Activated T-helper 1 cell treated with anti-CD3 and anti-CD28 coated beads, Interleukin-12 subunit alpha, Interleukin-12 subunit beta, Interleukin-2, Interleukin-4 antibody, amounts not matched to agents 30 ng/mL and 10 ng/mL and 1 ng/mL, durations not matched to agents 14 hours and 24 hours and 36 hours (primary cell): ENCODE measurements at regions not wholly inside any gene's neighbourhood (a gene's known extent, or its start where the extent isn't known, plus 50 kb on each side); places are given as distances from the start of the nearest gene placed in this dataset.

Experiments
- DNase-seq: peaks from one replicate; pipeline ENCODE4 v3.0.0; 2021; ENCODE audit warnings: low spot score
- H3K27ac Mint-ChIP-seq: one replicate; pipeline ENCODE4 v1.8.0; 2021; ENCODE audit warnings: mild to moderate bottlenecking, mixed read lengths
- H3K27me3 Mint-ChIP-seq: one replicate; pipeline ENCODE4 v1.8.0; 2022; ENCODE audit warnings: mild to moderate bottlenecking, moderate library complexity, mixed read lengths; ENCODE audit not compliant: insufficient read depth
- H3K36me3 Mint-ChIP-seq: one replicate; pipeline ENCODE4 v1.8.0; 2021; ENCODE audit warnings: low read depth, mixed read lengths
- H3K4me1 Mint-ChIP-seq: one replicate; pipeline ENCODE4 v1.8.0; 2021; ENCODE audit warnings: low read depth, mixed read lengths
- H3K4me3 Mint-ChIP-seq: one replicate; pipeline ENCODE4 v1.8.0; 2021; ENCODE audit warnings: mild to moderate bottlenecking, moderate library complexity, mixed read lengths
- H3K9me3 Mint-ChIP-seq: one replicate; pipeline ENCODE4 v1.8.0; 2021; ENCODE audit warnings: mixed read lengths
- intact Hi-C: fragments of 100-400 bp; cut with micrococcal nuclease; formaldehyde crosslinking; loops from one replicate; pipeline ENCODE4 v1.15.1; 2024

DNA sequence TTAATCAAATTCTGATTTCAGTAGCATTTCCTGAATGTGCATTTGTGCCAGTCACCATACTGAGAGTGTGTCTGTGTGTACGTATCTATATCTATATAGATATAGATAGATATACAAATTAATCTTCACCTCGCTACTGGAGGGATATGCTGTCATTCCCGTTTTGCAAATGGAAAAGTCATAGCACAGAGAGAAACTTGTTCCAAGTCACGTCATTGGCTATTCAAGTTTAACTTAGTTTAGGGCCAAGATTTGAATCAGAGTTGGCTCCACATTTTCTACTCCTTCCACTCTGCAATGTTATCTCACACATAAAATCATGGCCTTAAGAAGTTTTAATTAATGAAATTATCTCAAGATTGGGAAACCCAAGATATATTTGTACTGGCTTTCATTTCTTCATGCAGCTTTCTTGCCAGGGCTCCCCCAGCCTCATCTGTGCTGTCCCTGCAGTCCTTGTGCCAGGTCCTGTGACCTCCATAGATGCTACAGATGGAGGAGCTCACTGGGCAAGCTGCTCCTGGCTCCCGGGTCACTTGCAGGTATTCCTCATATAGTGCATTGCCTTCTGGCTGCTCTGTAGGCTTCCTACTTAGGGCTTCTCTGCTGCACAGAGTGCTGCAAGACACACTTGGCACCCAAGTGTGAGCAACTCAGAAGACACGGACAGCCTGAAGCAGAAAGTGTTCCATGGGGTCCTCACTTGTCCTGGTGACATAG lies 245.8 kb downstream of the KCNS3 start:
- Mint-ChIP-seq H3K9me3 (no peaks in the 10 kb centered on the region), H3K36me3 (no peaks in the 10 kb centered on the region), H3K4me3 (no peak overlapping the region), H3K27me3 (no peaks in the 10 kb centered on the region), H3K4me1 (no peaks in the 10 kb centered on the region), H3K27ac (no peak overlapping the region)
- intact Hi-C loops = no loop called here
- no peak for DNase-seq

DNA sequence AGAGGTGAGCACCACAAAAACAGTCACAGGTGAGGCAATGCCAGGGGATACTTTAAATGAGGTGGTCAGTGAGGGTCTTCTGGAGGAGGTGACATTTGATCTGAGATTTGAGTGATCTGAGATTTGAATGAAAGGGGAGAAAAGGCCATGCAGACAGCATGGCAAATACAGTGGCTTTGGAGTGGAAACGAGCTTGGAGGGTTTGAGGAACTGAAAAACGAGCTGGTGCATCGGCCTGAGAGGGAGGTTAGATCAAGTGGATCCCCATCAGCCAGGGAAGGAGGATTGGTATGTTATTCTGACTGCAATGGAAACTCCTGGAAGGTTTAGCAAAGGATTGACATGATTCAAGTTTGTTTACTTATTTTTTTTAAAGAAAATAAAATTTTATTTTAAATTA lies 245.1 kb downstream of the KCNS3 start:
- Mint-ChIP-seq H3K27me3 (no peaks in the 10 kb centered on the region), H3K36me3 (no peaks in the 10 kb centered on the region), H3K4me3 (no peak overlapping the region), H3K27ac (no peak overlapping the region), H3K9me3 (no peaks in the 10 kb centered on the region), H3K4me1 (no peaks in the 10 kb centered on the region)
- intact Hi-C loops = no loop called here
- no peak for DNase-seq

DNA sequence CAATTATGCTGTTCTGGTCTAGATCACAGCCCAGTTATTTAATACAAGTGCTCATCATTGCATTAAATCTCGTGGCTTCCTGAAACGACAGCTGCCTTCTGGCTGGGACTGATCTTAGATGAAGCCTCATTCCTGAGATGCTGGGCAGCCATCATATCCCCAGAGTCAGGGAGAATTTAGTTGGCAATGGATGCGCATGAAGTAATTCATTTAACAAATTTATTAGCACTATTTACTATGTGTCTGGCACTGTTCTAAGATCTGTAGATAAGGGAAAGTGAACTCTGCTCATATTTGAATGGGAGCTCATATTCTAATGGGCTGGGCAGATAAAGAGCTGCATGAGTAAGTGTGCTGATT lies 244.7 kb downstream of the KCNS3 start:
- H3K4me3 Mint-ChIP-seq = no peak overlapping the region
- H3K36me3 Mint-ChIP-seq = no peaks in the 10 kb centered on the region
- H3K9me3 Mint-ChIP-seq = no peaks in the 10 kb centered on the region
- no peak for DNase-seq
- H3K4me1 Mint-ChIP-seq = no peaks in the 10 kb centered on the region
- H3K27me3 Mint-ChIP-seq = no peaks in the 10 kb centered on the region
- intact Hi-C loops = no loop called here
- no peak overlapping the region for H3K27ac Mint-ChIP-seq

DNA sequence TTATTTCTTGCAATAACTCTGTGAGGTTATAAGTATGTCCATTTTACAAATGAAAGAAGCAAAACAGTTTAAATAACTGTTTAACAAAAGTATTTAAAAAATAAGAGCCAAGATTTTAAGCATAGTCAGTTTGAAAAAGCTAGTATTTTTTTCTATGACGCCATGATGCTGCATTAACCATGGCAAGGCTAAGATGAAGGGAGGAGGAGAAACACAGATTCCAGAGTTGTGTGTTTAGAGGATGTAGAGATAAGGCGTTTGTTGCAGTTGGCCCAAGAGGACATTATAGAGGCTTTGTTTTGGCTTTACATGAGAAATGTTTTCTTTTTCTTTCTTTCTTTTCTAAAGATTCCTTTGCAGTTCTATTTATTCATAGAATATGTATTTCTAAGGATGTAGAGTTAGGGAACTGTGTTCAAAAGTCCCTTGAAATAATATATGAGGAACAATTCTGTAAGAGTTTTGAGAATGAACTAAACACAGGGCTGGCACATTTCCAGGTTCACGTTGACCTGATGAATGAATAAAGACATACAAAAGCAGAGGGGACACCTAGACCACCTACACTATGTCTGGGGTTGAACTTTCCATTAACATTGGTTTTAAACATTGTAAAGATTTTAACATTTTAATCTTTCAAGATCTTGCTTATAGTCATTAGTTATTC lies 244.2 kb downstream of the KCNS3 start:
- H3K9me3 Mint-ChIP-seq = no peaks in the 10 kb centered on the region
- H3K36me3 Mint-ChIP-seq = no peaks in the 10 kb centered on the region
- intact Hi-C loops = no loop called here
- H3K27ac Mint-ChIP-seq = no peak overlapping the region
- H3K4me3 Mint-ChIP-seq = no peak overlapping the region
- no peaks in the 10 kb centered on the region for H3K27me3 Mint-ChIP-seq
- no peaks in the 10 kb centered on the region for H3K4me1 Mint-ChIP-seq
- no peak for DNase-seq

DNA sequence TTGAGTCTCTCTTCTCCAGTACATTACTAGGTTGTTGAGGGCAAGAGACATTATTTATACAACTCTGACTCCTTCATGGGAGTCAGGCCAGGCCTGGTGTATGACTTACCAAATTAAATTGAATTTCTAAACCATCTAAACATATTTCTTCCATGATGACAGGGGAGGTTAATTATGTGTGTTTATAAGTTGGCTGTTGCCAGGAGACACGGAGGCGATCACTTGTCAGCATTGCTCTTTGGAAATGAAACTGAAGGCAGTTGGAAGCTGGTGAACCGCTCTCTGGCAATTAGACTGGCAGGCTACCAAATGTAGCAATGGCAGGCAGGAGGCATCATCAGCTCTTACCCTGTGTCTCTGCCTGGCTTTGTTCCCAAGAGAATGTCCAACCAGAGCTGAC lies 241.4 kb downstream of the KCNS3 start:
- H3K9me3 Mint-ChIP-seq = no peaks in the 10 kb centered on the region
- no peak for DNase-seq
- no peaks in the 10 kb centered on the region for H3K27me3 Mint-ChIP-seq
- H3K27ac Mint-ChIP-seq = no peak overlapping the region
- intact Hi-C loops = no loop called here
- H3K4me1 Mint-ChIP-seq = no peaks in the 10 kb centered on the region
- no peaks in the 10 kb centered on the region for H3K36me3 Mint-ChIP-seq
- H3K4me3 Mint-ChIP-seq = no peak overlapping the region

DNA sequence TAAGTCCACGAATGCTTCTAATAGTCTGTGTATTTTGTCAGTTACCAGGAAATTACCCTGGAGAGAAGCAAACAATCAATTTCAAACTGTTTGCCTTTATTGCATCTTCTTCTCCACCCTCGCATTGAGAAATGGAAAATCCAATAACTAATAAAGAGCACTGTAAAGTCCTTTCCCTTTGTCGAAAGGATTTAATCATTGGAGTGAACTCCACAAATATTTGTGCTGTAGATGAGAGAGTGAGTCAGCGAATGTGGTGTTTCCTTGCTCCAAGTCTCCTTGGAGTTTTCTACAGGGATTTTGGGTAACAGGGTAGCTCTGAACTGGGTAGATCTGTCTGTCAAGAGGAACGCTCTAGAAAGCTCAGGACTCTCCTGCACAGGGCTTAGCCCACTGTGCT lies 240.2 kb downstream of the KCNS3 start:
- H3K9me3 Mint-ChIP-seq = no peaks in the 10 kb centered on the region
- H3K27ac Mint-ChIP-seq = no peak overlapping the region
- intact Hi-C loops = no loop called here
- DNase-seq = no peak
- no peaks in the 10 kb centered on the region for H3K4me1 Mint-ChIP-seq
- no peaks in the 10 kb centered on the region for H3K36me3 Mint-ChIP-seq
- no peak overlapping the region for H3K4me3 Mint-ChIP-seq
- no peaks in the 10 kb centered on the region for H3K27me3 Mint-ChIP-seq

DNA sequence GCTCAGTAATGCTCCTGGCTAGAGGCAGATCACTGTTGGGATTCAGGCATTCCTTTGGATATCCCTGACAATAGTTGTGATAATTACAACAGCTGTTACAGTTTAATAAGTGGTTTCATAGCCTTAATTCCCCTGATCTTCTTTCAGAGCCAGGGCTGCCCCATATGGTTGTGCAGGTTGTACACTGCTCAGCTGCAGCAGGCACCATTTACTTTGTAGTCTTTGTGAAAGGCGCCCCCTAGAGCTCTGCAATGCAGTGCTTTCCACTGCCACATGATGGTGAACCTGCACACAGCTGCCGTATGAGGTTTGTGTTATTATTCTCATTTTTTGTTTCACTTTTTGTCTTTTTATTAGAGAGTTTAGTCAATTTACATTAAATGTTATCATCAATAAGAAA lies 239.1 kb downstream of the KCNS3 start:
- DNase-seq = no peak
- H3K27ac Mint-ChIP-seq = no peak overlapping the region
- intact Hi-C loops = no loop called here
- no peak overlapping the region for H3K4me3 Mint-ChIP-seq
- H3K9me3 Mint-ChIP-seq = no peaks in the 10 kb centered on the region
- H3K27me3 Mint-ChIP-seq = no peaks in the 10 kb centered on the region
- H3K4me1 Mint-ChIP-seq = no peaks in the 10 kb centered on the region
- no peaks in the 10 kb centered on the region for H3K36me3 Mint-ChIP-seq

DNA sequence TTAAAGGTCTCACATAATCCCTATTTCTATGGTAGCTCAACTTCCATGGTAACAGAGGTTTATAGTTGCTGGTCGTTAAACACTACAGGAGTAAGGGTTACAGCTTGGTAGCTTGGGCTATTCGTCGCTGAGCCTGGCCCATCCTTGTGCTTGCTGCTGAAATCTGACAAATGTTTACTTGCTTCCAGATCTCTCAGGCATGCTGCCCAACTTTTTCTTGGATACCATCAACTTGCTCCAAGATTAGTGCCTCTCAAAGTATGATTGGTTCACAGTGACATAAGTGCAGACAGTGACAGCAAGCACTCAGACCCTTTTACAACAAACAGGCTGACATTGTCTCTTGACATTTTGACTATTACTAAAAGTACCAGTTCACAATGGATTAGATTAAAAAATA lies 231.8 kb downstream of the KCNS3 start:
- intact Hi-C loops = no loop called here
- Mint-ChIP-seq H3K36me3 (no peaks in the 10 kb centered on the region), H3K4me1 (no peaks in the 10 kb centered on the region), H3K27ac (no peak overlapping the region), H3K27me3 (no peaks in the 10 kb centered on the region), H3K9me3 (no peaks in the 10 kb centered on the region), H3K4me3 (no peak overlapping the region)
- no peak for DNase-seq

DNA sequence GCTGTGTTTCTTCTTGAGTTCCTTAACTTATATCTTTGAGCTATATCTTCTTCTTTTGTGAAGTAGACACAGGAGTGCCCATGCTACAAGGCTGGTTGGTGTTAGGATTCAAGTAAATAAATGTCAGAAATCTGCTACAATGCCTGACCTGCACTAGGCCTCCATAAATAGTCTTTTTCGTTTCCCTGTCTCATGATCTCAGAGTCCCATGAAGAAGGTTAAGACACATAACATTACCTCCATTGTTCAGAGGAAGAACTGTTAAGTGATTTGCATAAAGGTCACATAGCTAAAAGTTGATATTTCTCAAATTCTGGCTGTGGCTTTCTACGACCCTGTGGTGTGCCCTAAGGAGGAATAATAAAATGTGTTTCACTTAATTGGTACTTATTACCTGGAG lies 228.4 kb downstream of the KCNS3 start:
- intact Hi-C loops = no loop called here
- no peak overlapping the region for H3K4me3 Mint-ChIP-seq
- no peaks in the 10 kb centered on the region for H3K9me3 Mint-ChIP-seq
- H3K36me3 Mint-ChIP-seq = no peaks in the 10 kb centered on the region
- DNase-seq = no peak
- H3K27me3 Mint-ChIP-seq = no peaks in the 10 kb centered on the region
- H3K4me1 Mint-ChIP-seq = no peaks in the 10 kb centered on the region
- no peak overlapping the region for H3K27ac Mint-ChIP-seq

DNA sequence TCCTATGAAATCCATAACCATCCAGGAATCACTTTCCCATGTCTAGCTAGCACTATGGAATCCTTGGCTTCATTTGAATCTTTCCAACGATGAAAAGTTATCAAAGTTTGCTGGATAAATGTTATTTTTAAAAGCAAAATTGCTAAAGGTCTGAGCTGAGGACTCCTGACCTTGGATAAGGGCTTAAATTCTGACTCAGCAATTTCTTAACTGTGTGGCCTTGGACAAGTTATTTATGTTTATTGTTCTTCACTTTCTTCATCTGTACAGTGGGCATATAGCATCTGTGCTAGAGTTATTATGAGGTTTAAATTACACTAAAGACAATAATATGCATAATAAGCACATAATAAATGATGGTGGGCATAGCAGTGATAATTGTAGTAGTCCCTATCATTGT lies 227.5 kb downstream of the KCNS3 start:
- Mint-ChIP-seq H3K27ac (no peak overlapping the region), H3K4me1 (no peaks in the 10 kb centered on the region), H3K27me3 (no peaks in the 10 kb centered on the region), H3K4me3 (no peak overlapping the region), H3K9me3 (no peaks in the 10 kb centered on the region), H3K36me3 (no peaks in the 10 kb centered on the region)
- intact Hi-C loops = no loop called here
- DNase-seq = no peak

DNA sequence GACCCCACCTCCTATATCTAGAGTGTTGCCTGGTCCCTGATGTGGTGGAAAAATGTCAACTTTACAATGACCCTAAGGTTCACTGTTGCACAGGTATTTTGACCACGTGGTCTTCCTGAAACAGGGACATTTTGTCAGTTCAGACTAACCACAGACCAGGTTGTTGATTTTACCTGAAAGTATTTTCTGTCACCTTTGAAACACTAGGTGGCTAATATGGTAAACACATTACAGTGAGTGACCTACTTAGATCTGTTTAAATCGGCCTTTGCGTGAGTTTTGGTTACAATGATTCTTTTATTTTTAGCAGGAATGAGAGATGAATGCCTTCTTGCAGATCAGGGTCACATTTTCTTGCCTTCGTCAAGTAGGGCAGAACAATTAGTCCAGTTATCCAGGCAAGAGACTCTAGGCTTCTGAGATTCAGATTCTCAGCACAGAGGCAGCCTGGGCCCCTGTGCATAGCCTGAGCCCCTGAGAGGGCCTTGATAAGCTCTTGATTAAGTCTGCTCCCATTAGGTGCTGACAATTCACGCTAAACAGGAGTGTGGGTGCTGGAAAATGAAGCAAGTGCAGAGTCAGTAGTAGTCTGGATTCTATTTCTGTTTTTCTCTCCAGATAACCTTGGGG lies 226.2 kb downstream of the KCNS3 start:
- Mint-ChIP-seq H3K27me3 (no peaks in the 10 kb centered on the region), H3K36me3 (no peaks in the 10 kb centered on the region), H3K4me3 (no peak overlapping the region), H3K9me3 (no peaks in the 10 kb centered on the region), H3K4me1 (no peaks in the 10 kb centered on the region), H3K27ac (no peak overlapping the region)
- intact Hi-C loops = no loop called here
- DNase-seq = no peak

DNA sequence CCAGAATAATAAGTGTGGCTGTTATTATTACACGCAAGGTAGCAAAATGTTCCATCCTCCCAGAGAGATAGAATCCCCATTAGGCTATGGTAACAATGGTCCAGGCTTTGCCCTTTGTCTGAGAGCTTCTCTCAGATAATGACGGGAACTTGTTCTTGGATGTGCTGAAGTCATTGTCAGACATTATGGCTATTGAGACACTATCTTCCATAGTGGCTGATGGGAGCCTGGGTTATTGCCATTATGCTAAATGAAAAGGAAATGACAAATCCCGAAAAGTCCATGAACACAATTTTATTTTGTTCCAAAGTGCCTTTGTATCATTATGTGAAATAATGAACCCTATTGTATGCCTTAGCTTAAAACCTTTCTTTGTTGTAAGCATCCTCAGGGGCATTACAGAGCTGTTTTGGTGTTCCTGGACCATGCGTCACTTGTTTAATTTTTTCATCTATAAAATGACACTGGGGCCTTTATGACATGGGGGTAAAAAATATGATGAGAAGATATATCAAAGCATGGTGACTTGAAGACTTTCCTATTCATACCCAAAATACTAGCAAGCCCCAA lies 218.5 kb downstream of the KCNS3 start:
- no peak overlapping the region for H3K27ac Mint-ChIP-seq
- H3K4me1 Mint-ChIP-seq = no peaks in the 10 kb centered on the region
- no peaks in the 10 kb centered on the region for H3K27me3 Mint-ChIP-seq
- H3K36me3 Mint-ChIP-seq = no peaks in the 10 kb centered on the region
- no peaks in the 10 kb centered on the region for H3K9me3 Mint-ChIP-seq
- DNase-seq = no peak
- H3K4me3 Mint-ChIP-seq = no peak overlapping the region
- intact Hi-C loops = no loop called here

DNA sequence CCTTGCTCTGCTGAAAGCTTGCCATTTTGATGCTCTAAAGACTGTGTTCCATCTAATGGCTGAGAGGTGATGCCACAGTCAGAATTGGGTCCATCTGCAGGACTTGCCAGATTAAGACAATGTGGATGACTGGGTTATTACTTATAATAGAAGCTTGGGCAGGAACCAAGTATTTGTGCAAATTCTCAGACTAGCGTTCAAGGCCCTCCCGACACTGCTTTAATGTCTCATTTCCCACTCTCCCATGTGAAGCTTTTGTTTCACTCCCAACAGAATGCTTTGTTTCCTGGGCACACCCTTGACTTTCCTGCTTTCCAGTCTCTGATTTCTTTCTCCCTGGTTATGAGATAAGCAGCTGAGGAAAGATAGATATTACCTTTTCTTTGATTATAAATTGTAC lies 215.8 kb downstream of the KCNS3 start:
- Mint-ChIP-seq H3K27me3 (no peaks in the 10 kb centered on the region), H3K27ac (no peak overlapping the region), H3K4me1 (no peaks in the 10 kb centered on the region), H3K9me3 (no peaks in the 10 kb centered on the region), H3K36me3 (no peaks in the 10 kb centered on the region), H3K4me3 (no peak overlapping the region)
- no peak for DNase-seq
- intact Hi-C loops = no loop called here
